Nephron (organoid): ENCODE measurements at regions not wholly inside any gene's neighbourhood (a gene's known extent, or its start where the extent isn't known, plus 50 kb on each side); places are given as distances from the start of the nearest gene placed in this dataset.
"Not testable (repeated sequence)": the region's sequence is repeated elsewhere in the genome, so short reads cannot be mapped to it uniquely, and the experiment has no call there.

Experiments
- H3K27ac Mint-ChIP-seq, 3 experiments: 2 replicates each; pipeline ENCODE4 v1.8.0; 2020; ENCODE audit warnings: mixed read lengths in 3 of 3, mild to moderate bottlenecking in 2 of 3, moderate library complexity in 1 of 3
- H3K27me3 Mint-ChIP-seq: 2 replicates; pipeline ENCODE4 v1.8.0; 2021; ENCODE audit warnings: low read depth, mild to moderate bottlenecking, moderate library complexity, mixed read lengths
- H3K36me3 Mint-ChIP-seq: 2 replicates; pipeline ENCODE4 v1.8.0; 2020; ENCODE audit warnings: low read depth, mixed read lengths
- H3K4me1 Mint-ChIP-seq: 2 replicates; pipeline ENCODE4 v1.8.0; 2020; ENCODE audit warnings: mixed read lengths
- H3K4me3 Mint-ChIP-seq, 3 experiments: 2 replicates each; pipeline ENCODE4 v1.8.0; 2020; ENCODE audit warnings: mild to moderate bottlenecking in 3 of 3, mixed read lengths in 3 of 3, moderate library complexity in 2 of 3
- H3K9me3 Mint-ChIP-seq: 2 replicates; pipeline ENCODE4 v1.8.0; 2020; ENCODE audit warnings: mixed read lengths
- CTCF ChIP-seq, 3 experiments: fragments of 200-600 bp; sonication (generic); IDR thresholded peaks; one replicate each; pipeline ENCODE4 v1.5.0; 2021; ENCODE audit warnings: antibody characterized with exemption in 3 of 3; ENCODE audit not compliant: unreplicated experiment in 3 of 3

- no peaks in the 10 kb centered on the region for H3K9me3 Mint-ChIP-seq
- no peak overlapping the region for H3K27ac Mint-ChIP-seq
- TF ChIP-seq CTCF (IDR thresholded peaks at IDR 0.05; ENCODE audit: unreplicated experiment in 3 of 3): no peak
- H3K27me3 Mint-ChIP-seq: peaks cover 11% of the 10 kb centered on the region
- no peaks in the 10 kb centered on the region for H3K36me3 Mint-ChIP-seq
- peaks cover 27% of the 10 kb centered on the region for H3K4me1 Mint-ChIP-seq
- H3K4me3 Mint-ChIP-seq: no peak overlapping the region
Observed at GRCh38 chr11:45000918-45001317, 50.2 kb upstream of the TP53I11 start.

DNA sequence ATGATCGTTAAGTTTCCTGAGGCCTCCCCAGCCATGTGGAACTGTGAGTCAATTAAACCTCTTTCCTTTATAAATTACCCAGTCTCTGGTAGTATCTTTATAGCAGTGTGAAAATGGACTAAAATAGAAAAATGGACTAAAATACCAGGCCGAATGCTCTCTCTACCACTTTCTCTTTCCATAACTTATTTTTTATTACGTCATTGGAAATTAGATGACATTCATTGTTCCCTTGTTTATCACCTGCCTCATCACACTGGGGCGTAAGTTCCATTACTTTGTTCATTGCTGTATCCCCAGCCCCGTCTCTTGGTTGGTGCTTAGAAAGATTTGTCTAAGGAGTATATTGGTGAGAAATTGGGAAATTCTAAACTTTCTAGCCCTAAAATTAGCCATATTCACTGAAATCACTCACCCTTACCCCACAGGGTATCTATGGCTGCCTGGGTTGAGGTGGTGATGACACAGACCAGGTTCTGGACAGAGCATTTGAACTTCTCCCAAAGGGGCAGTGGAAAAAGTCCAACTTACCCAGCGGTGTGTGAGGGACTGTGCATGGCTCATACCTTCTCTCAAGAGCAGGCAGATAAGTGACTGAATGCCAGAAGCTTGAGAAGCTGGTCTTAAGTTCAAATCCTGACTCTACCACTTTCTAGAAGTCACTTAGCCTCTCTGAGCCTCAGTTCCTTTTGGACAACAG lies 50.9 kb upstream of the TP53I11 start:
- TF ChIP-seq CTCF (IDR thresholded peaks at IDR 0.05; ENCODE audit: unreplicated experiment in 3 of 3): no peak

DNA sequence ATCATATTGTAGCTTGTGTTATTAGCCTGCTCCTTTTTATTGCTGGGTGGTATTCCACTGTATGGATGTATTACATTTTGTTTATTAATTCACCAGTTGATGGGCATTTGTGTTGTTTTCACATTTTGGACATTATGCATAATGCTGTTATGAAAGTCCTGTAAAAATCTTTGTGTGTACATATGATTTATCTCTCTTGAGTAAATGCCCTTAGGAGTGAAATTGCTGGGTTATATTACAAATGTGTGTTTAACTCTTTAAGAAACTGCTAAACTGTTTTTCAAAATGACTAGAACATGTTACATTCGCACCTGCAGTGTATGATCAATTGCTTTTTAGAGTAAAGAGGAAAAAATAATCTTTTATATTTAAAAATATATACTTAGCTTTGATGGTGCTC lies 54.4 kb upstream of the TP53I11 start:
- H3K4me1 Mint-ChIP-seq: no peaks in the 10 kb centered on the region
- H3K4me3 Mint-ChIP-seq: no peak overlapping the region
- peaks cover 18% of the 10 kb centered on the region for H3K27me3 Mint-ChIP-seq
- TF ChIP-seq CTCF (IDR thresholded peaks at IDR 0.05; ENCODE audit: unreplicated experiment in 3 of 3): no peak
- no peaks in the 10 kb centered on the region for H3K36me3 Mint-ChIP-seq
- no peak overlapping the region for H3K27ac Mint-ChIP-seq
- no peaks in the 10 kb centered on the region for H3K9me3 Mint-ChIP-seq

More for the DNA sequence above, 50.9 kb upstream of the TP53I11 start:
- no peaks in the 10 kb centered on the region for H3K9me3 Mint-ChIP-seq
- H3K4me3 Mint-ChIP-seq: no peak overlapping the region
- no peak overlapping the region for H3K27ac Mint-ChIP-seq
- peaks cover 11% of the 10 kb centered on the region for H3K27me3 Mint-ChIP-seq
- no peaks in the 10 kb centered on the region for H3K36me3 Mint-ChIP-seq
- H3K4me1 Mint-ChIP-seq: peaks cover 25% of the 10 kb centered on the region

GRCh38 chr11:45007011-45007410 lies 56.3 kb upstream of the TP53I11 start:
- Mint-ChIP-seq H3K27me3 (peaks cover 7% of the 10 kb centered on the region), H3K27ac (no peak overlapping the region), H3K36me3 (no peaks in the 10 kb centered on the region), H3K4me3 (no peak overlapping the region), H3K9me3 (no peaks in the 10 kb centered on the region), H3K4me1 (no peaks in the 10 kb centered on the region)
- TF ChIP-seq CTCF (IDR thresholded peaks at IDR 0.05; ENCODE audit: unreplicated experiment in 3 of 3): no peak

DNA sequence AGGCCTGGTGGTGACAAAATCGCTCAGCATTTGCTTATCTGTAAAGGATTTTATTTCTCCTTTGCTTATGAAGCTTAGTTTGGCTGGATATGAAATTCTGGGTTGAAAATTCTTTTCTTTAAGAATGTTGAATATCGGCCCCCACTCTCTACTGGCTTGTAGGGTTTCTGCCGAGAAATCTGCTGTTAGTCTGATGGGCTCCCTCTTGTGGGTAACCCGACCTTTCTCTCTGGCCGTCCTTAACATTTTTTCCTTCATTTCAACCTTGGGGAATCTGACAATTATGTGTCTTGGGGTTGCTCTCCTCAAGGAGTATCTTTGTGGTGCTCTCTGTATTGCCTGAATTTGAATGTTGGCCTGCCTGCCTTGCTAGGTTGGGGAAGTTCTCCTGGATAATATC lies 65.3 kb upstream of the TP53I11 start:
- Mint-ChIP-seq H3K27me3 (peaks cover 15% of the 10 kb centered on the region), H3K4me1 (peaks cover 20% of the 10 kb centered on the region), H3K9me3 (peaks cover 35% of the 10 kb centered on the region)
- not testable (repeated sequence) for H3K27ac Mint-ChIP-seq, H3K36me3 Mint-ChIP-seq, H3K4me3 Mint-ChIP-seq

DNA sequence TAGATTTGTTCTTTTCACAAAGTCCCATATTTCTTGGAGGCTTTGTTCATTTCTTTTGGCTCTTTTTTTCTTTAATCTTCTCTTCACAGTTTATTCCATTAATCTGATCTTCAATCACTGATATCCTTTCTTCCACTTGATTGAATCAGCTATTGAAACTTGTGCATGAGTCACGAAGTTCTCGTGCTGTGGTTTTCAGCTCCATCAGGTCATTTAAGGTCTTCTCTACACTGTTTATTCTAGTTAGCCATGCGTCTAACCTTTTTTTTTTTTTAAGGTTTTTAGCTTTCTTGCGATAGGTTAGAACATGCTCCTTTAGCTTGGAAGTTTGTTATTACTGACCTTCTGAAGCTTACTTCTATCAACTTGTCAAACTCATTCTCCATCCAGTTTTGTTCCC lies 65.8 kb upstream of the TP53I11 start:
- Mint-ChIP-seq H3K4me1 (peaks cover 24% of the 10 kb centered on the region), H3K27me3 (peaks cover 15% of the 10 kb centered on the region), H3K9me3 (peaks cover 35% of the 10 kb centered on the region)
- H3K36me3 Mint-ChIP-seq, H3K4me3 Mint-ChIP-seq, H3K27ac Mint-ChIP-seq: not testable (repeated sequence)

- Mint-ChIP-seq H3K4me1 (peaks cover 33% of the 10 kb centered on the region), H3K27me3 (peaks cover 15% of the 10 kb centered on the region), H3K9me3 (peaks cover 35% of the 10 kb centered on the region), H3K27ac (no peak overlapping the region), H3K4me3 (no peak overlapping the region), H3K36me3 (no peaks in the 10 kb centered on the region)
- TF ChIP-seq CTCF (IDR thresholded peaks at IDR 0.05; ENCODE audit: unreplicated experiment in 3 of 3): no peak
Observed at GRCh38 chr11:45017329-45017728, 66.6 kb upstream of the TP53I11 start.
